ENCODE measurements at regions not wholly inside any gene's neighbourhood (a gene's known extent, or its start where the extent isn't known, plus 50 kb on each side); places are given as distances from the start of the nearest gene placed in this dataset.

- DNase-seq (ENCODE audit: low read depth) = no peak
These were observed 313.8 kb upstream of the HS6ST1 start for GRCh38 chr2:128632501-128632800.

GRCh38 chr2:128633501-128633900 is 314.8 kb upstream of the HS6ST1 start:
- no peak for DNase-seq (ENCODE audit: low read depth)

- DNase-seq (ENCODE audit: low read depth) = no peak
These were observed 316.8 kb upstream of the HS6ST1 start for GRCh38 chr2:128635361-128635900.

GRCh38 chr2:128636802-128637147 is 318.1 kb upstream of the HS6ST1 start:
- DNase-seq (ENCODE audit: low read depth) = no peak

GRCh38 chr2:128637481-128638155 is 318.9 kb upstream of the HS6ST1 start:
- DNase-seq (ENCODE audit: low read depth) = no peak

GRCh38 chr2:128638341-128639119 is 319.9 kb upstream of the HS6ST1 start:
- DNase-seq (ENCODE audit: low read depth) = no peak

- no peak for DNase-seq (ENCODE audit: low read depth)
These were observed 320.4 kb upstream of the HS6ST1 start for GRCh38 chr2:128639120-128639477.

- DNase-seq (ENCODE audit: low read depth) = no peak
These were observed 321.0 kb upstream of the HS6ST1 start for GRCh38 chr2:128639693-128640092.

- DNase-seq (ENCODE audit: low read depth) = no peak
These were observed 321.6 kb upstream of the HS6ST1 start for GRCh38 chr2:128640166-128640844.

- no peak for DNase-seq (ENCODE audit: low read depth)
These were observed 322.2 kb upstream of the HS6ST1 start for GRCh38 chr2:128640845-128641360.

GRCh38 chr2:128641421-128642080 is 322.9 kb upstream of the HS6ST1 start:
- no peak for DNase-seq (ENCODE audit: low read depth)

GRCh38 chr2:128642316-128642715 is 323.6 kb upstream of the HS6ST1 start:
- no peak for DNase-seq (ENCODE audit: low read depth)

- DNase-seq (ENCODE audit: low read depth) = no peak
These were observed 324.2 kb upstream of the HS6ST1 start for GRCh38 chr2:128642821-128643220.

- DNase-seq (ENCODE audit: low read depth) = no peak
These were observed 324.8 kb upstream of the HS6ST1 start for GRCh38 chr2:128643221-128644065.

- DNase-seq (ENCODE audit: low read depth) = no peak
These were observed 325.5 kb upstream of the HS6ST1 start for GRCh38 chr2:128644156-128644555.

GRCh38 chr2:128644718-128645256 is 326.1 kb upstream of the HS6ST1 start:
- DNase-seq (ENCODE audit: low read depth) = no peak

GRCh38 chr2:128645631-128646030 is 327.0 kb upstream of the HS6ST1 start:
- no peak for DNase-seq (ENCODE audit: low read depth)

- no peak for DNase-seq (ENCODE audit: low read depth)
These were observed 327.4 kb upstream of the HS6ST1 start for GRCh38 chr2:128646091-128646490.

GRCh38 chr2:128646691-128647090 is 328.0 kb upstream of the HS6ST1 start:
- no peak for DNase-seq (ENCODE audit: low read depth)

GRCh38 chr2:128651000-128651399 is 332.3 kb upstream of the HS6ST1 start:
- no peak for DNase-seq (ENCODE audit: low read depth)

- no peak for DNase-seq (ENCODE audit: low read depth)
These were observed 335.7 kb upstream of the HS6ST1 start for GRCh38 chr2:128654408-128654807.
